Activated naive CD4-positive, alpha-beta T cell treated with anti-CD3 and anti-CD28 coated beads, Interleukin-2, amount 10 ng/mL, durations not matched to agents 7 days and 5 days (primary cell): ENCODE measurements at regions not wholly inside any gene's neighbourhood (a gene's known extent, or its start where the extent isn't known, plus 50 kb on each side); places are given as distances from the start of the nearest gene placed in this dataset.
"Not testable (repeated sequence)": the region's sequence is repeated elsewhere in the genome, so short reads cannot be mapped to it uniquely, and the experiment has no call there.

Experiments
- CTCF ChIA-PET: fragments of 350-600 bp; sonication (Branson Sonifier 250); formaldehyde crosslinking; loops from one replicate; lab custom pipeline; 2021; ENCODE audit warnings: antibody characterized with exemption; lab: Charles Lee
- DNase-seq: peaks from one replicate; pipeline ENCODE4 v3.0.0-alpha.2; 2020
- H3K27ac Mint-ChIP-seq: one replicate; pipeline ENCODE4 v1.8.0; 2021; ENCODE audit warnings: mild to moderate bottlenecking, moderate library complexity, mixed read lengths
- H3K27me3 Mint-ChIP-seq: one replicate; pipeline ENCODE4 v1.8.0; 2021; ENCODE audit warnings: mild to moderate bottlenecking, mixed read lengths
- H3K36me3 Mint-ChIP-seq: one replicate; pipeline ENCODE4 v1.8.0; 2021; ENCODE audit warnings: mixed read lengths
- H3K4me1 Mint-ChIP-seq: one replicate; pipeline ENCODE4 v1.8.0; 2021; ENCODE audit warnings: mixed read lengths
- H3K4me3 Mint-ChIP-seq: one replicate; pipeline ENCODE4 v1.8.0; 2021; ENCODE audit warnings: mild to moderate bottlenecking, moderate library complexity, mixed read lengths
- H3K9me3 Mint-ChIP-seq: one replicate; pipeline ENCODE4 v1.8.0; 2021; ENCODE audit warnings: mixed read lengths

DNA sequence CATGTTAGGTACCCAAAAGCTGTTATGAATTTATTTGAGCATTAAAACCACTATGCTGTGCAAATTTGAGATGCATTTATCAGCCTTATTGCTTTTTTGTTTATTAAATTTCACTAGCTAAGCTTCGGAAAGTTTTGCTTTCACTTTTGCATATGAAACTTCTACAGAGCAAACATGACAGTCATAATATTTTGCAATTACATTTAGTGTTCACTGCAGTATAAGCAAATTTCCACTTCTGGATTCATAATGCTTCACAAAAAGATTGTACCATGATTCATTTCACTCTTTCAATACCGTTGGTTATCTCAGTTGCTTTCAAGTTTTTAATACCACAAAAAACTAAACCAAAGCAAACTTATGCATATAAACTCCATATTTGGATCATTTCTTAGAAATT lies 228.7 kb upstream of the SLC8A1 start:
- CTCF ChIA-PET = no interaction called here
- no peak overlapping the region for H3K4me3 Mint-ChIP-seq
- H3K4me1 Mint-ChIP-seq = peaks cover 2% of the 10 kb centered on the region
- no peaks in the 10 kb centered on the region for H3K36me3 Mint-ChIP-seq
- no peak for DNase-seq
- no peak overlapping the region for H3K27ac Mint-ChIP-seq
- H3K9me3 Mint-ChIP-seq = peaks cover 24% of the 10 kb centered on the region
- no peaks in the 10 kb centered on the region for H3K27me3 Mint-ChIP-seq

GRCh38 chr2:40690036-40690435 lies 238.1 kb upstream of the SLC8A1 start:
- CTCF ChIA-PET = no interaction called here
- Mint-ChIP-seq H3K27me3 (no peaks in the 10 kb centered on the region), H3K9me3 (peaks cover 12% of the 10 kb centered on the region), H3K36me3 (no peaks in the 10 kb centered on the region), H3K4me1 (no peaks in the 10 kb centered on the region), H3K27ac (no peak overlapping the region), H3K4me3 (no peak overlapping the region)
- no peak for DNase-seq

- CTCF ChIA-PET = no interaction called here
- no peak overlapping the region for H3K4me3 Mint-ChIP-seq
Measured at GRCh38 chr2:40690525-40690924, 238.6 kb upstream of the SLC8A1 start.

GRCh38 chr2:40700231-40700954 lies 248.5 kb upstream of the SLC8A1 start:
- H3K36me3 Mint-ChIP-seq = no peaks in the 10 kb centered on the region
- H3K9me3 Mint-ChIP-seq = peaks cover 4% of the 10 kb centered on the region
- H3K27me3 Mint-ChIP-seq = no peaks in the 10 kb centered on the region
- no peaks in the 10 kb centered on the region for H3K4me1 Mint-ChIP-seq
- CTCF ChIA-PET = no interaction called here
- no peak overlapping the region for H3K4me3 Mint-ChIP-seq
- H3K27ac Mint-ChIP-seq = no peak overlapping the region
- no peak for DNase-seq

More at GRCh38 chr2:40690525-40690924, 238.6 kb upstream of the SLC8A1 start:
- no peak for DNase-seq
- Mint-ChIP-seq H3K4me1 (no peaks in the 10 kb centered on the region), H3K27ac (no peak overlapping the region), H3K36me3 (no peaks in the 10 kb centered on the region), H3K27me3 (no peaks in the 10 kb centered on the region), H3K9me3 (peaks cover 14% of the 10 kb centered on the region)

DNA sequence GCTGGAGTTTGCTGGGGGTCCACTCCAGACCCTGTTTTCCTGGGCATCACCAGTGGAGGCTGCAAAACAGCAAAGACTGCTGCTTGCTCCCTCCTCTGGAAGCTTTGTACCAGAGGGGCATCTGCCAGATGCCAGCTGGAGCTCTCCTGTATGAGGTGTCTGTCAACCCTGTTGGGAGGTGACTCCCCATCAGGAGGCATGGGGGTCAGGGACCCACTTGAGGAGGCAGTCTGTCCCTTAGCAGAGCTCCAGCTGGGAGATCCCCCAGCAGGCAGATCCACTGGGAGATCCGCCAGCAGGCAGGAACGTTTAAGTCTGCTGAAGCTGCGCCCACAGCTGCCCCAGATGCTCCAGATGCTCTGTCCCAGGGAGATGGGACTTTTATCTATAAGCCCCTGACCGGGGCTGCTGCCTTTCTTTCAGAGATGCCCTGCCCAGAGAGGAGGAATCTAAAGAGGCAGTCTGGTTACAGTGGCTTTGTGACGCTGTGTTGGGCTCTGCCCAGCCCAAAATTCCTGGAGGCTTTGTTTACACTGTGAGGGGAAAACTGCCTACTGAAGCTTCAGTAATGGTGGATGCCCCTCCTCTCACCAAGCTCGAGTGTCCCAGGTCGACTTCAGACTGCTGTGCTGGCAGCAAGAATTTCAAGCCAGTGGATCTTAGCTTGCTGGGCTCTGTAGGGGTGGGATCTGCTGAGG lies 260.5 kb upstream of the SLC8A1 start:
- CTCF ChIA-PET = interaction anchor here (0.6 kb wide), 1 partner anchor 47 kb away, joined by 4 read pairs; no protein-coding TSS in a partner anchor
- not testable (repeated sequence) for H3K27me3 Mint-ChIP-seq, DNase-seq, H3K27ac Mint-ChIP-seq, H3K4me1 Mint-ChIP-seq, H3K9me3 Mint-ChIP-seq, H3K4me3 Mint-ChIP-seq, H3K36me3 Mint-ChIP-seq

GRCh38 chr2:40716879-40717278 lies 265.0 kb upstream of the SLC8A1 start:
- no peaks in the 10 kb centered on the region for H3K9me3 Mint-ChIP-seq
- CTCF ChIA-PET = no interaction called here
- no peaks in the 10 kb centered on the region for H3K36me3 Mint-ChIP-seq
- no peak for DNase-seq
- no peaks in the 10 kb centered on the region for H3K27me3 Mint-ChIP-seq
- no peaks in the 10 kb centered on the region for H3K4me1 Mint-ChIP-seq
- H3K4me3 Mint-ChIP-seq = no peak overlapping the region
- no peak overlapping the region for H3K27ac Mint-ChIP-seq

- Mint-ChIP-seq H3K36me3 (no peaks in the 10 kb centered on the region), H3K9me3 (no peaks in the 10 kb centered on the region), H3K27me3 (no peaks in the 10 kb centered on the region), H3K4me1 (no peaks in the 10 kb centered on the region), H3K4me3 (no peak overlapping the region), H3K27ac (no peak overlapping the region)
- no peak for DNase-seq
- CTCF ChIA-PET = no interaction called here
Measured at GRCh38 chr2:40719414-40719813, 267.5 kb upstream of the SLC8A1 start.

DNA sequence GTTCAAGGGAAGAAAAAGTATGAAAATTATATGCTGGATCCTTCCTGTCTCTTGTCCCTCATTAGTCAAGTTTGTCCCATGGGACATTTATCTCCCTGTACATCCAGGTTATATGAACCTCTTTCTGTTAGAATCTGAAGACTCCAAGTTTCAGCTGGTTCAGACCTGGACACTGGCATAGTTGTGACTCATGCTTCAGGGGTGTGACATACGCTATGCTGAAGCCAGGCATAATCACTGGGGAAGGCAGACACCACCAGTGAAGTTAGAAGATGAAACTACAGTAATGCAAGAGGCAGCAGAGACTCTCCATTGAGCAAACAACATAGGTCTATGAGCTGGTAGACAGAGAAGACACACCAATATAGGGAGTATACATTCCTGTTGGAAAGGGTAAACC lies 269.7 kb upstream of the SLC8A1 start:
- DNase-seq = no peak

GRCh38 chr2:40723194-40723593 lies 271.3 kb upstream of the SLC8A1 start:
- Mint-ChIP-seq H3K9me3 (no peaks in the 10 kb centered on the region), H3K4me3 (no peak overlapping the region), H3K4me1 (no peaks in the 10 kb centered on the region), H3K27me3 (no peaks in the 10 kb centered on the region), H3K27ac (no peak overlapping the region), H3K36me3 (no peaks in the 10 kb centered on the region)
- CTCF ChIA-PET = no interaction called here
- no peak for DNase-seq

More for the DNA sequence above, 269.7 kb upstream of the SLC8A1 start:
- CTCF ChIA-PET = no interaction called here
- H3K27ac Mint-ChIP-seq = no peak overlapping the region
- no peak overlapping the region for H3K4me3 Mint-ChIP-seq
- H3K4me1 Mint-ChIP-seq = no peaks in the 10 kb centered on the region
- H3K9me3 Mint-ChIP-seq = no peaks in the 10 kb centered on the region
- no peaks in the 10 kb centered on the region for H3K36me3 Mint-ChIP-seq
- no peaks in the 10 kb centered on the region for H3K27me3 Mint-ChIP-seq

DNA sequence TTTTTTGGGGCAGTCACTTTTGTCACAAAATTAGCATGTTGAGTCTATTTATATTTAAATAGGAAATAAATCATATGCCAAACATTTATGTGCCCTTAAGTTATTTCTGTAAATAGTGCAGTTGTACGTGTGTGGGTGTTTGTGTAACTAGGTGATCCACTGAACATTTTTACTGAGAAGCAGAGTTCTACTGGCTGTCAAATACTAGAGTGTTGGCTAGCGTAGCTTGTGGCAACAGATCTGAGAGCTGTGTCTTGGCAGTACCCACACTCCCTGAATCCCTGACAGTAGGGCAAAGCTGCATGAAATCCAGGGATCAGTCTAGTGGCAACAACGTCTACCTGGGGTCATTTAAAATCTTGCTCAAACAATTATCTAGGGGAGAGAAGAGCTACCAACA lies 273.1 kb upstream of the SLC8A1 start:
- no peaks in the 10 kb centered on the region for H3K9me3 Mint-ChIP-seq
- DNase-seq = no peak
- no peak overlapping the region for H3K4me3 Mint-ChIP-seq
- CTCF ChIA-PET = no interaction called here
- H3K27ac Mint-ChIP-seq = no peak overlapping the region
- no peaks in the 10 kb centered on the region for H3K4me1 Mint-ChIP-seq
- H3K27me3 Mint-ChIP-seq = no peaks in the 10 kb centered on the region
- no peaks in the 10 kb centered on the region for H3K36me3 Mint-ChIP-seq

DNA sequence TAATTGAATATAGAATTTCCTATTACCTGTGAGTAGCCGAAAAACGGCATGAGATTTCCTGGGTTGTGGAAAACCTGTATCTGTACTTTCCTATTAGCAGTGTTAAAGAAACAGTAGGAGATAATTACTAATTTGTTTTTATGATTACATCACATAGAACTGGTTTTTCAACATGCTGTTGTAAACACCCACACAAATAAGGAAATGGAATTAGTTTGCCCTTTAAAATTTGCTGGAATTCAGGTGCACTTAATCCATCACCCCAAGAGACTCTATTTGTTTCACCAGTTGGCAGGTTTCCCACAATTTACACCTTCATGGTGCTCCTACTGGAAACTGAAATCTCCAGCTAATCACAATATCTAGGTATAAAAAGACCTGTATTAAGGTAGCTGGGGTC lies 274.1 kb upstream of the SLC8A1 start:
- Mint-ChIP-seq H3K9me3 (no peaks in the 10 kb centered on the region), H3K27me3 (no peaks in the 10 kb centered on the region), H3K27ac (no peak overlapping the region), H3K4me3 (no peak overlapping the region), H3K4me1 (no peaks in the 10 kb centered on the region), H3K36me3 (no peaks in the 10 kb centered on the region)
- DNase-seq = no peak
- CTCF ChIA-PET = no interaction called here

DNA sequence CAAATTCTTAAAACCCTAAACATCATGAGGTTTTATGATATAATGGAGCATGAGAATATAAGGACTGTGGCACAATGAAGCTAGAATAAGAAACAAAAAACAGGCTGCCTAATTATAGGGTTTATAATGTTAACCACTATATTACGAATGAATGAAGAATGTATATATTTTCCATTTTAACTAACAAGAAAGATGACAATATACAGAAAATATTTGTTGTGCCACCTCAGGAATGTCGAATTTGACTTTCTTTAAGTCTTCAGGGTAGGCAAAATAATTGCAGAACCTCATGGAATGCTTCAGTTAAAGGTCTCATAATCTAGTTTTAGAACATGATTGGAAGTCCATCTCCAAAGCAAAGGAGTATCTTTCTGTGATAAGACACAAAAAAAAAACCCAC lies 282.9 kb upstream of the SLC8A1 start:
- no peaks in the 10 kb centered on the region for H3K36me3 Mint-ChIP-seq
- no peaks in the 10 kb centered on the region for H3K4me1 Mint-ChIP-seq
- no peaks in the 10 kb centered on the region for H3K9me3 Mint-ChIP-seq
- DNase-seq = no peak
- H3K27me3 Mint-ChIP-seq = no peaks in the 10 kb centered on the region
- no peak overlapping the region for H3K4me3 Mint-ChIP-seq
- CTCF ChIA-PET = no interaction called here
- H3K27ac Mint-ChIP-seq = no peak overlapping the region

DNA sequence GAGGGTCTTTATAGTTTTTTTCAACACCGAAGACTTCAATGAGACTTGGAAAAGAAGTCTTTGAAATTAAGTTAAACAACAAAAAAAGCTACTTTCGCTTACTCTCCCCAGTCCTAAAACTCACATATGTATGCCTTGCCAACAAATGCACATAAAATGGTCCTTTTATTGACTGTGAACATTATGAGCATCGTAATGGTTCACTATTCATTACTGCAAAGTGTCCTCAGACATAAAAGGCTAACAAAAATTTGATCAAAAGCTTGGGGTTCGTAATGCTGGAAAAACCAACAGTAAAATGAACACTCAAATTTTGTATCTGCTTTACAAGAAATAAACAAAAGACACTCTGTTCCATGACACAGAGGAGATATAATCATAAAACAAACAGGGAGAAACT lies 285.3 kb upstream of the SLC8A1 start:
- DNase-seq = no peak
- Mint-ChIP-seq H3K4me1 (no peaks in the 10 kb centered on the region), H3K4me3 (no peak overlapping the region), H3K36me3 (no peaks in the 10 kb centered on the region), H3K27me3 (no peaks in the 10 kb centered on the region), H3K9me3 (no peaks in the 10 kb centered on the region), H3K27ac (no peak overlapping the region)
- CTCF ChIA-PET = no interaction called here

GRCh38 chr2:40740419-40740818 lies 288.5 kb upstream of the SLC8A1 start:
- CTCF ChIA-PET = no interaction called here
- DNase-seq = no peak
- no peak overlapping the region for H3K4me3 Mint-ChIP-seq
- H3K4me1 Mint-ChIP-seq = no peaks in the 10 kb centered on the region
- H3K9me3 Mint-ChIP-seq = no peaks in the 10 kb centered on the region
- H3K27me3 Mint-ChIP-seq = no peaks in the 10 kb centered on the region
- H3K36me3 Mint-ChIP-seq = no peaks in the 10 kb centered on the region
- H3K27ac Mint-ChIP-seq = no peak overlapping the region

- Mint-ChIP-seq H3K4me3 (no peak overlapping the region), H3K4me1 (no peaks in the 10 kb centered on the region), H3K27ac (no peak overlapping the region), H3K27me3 (no peaks in the 10 kb centered on the region), H3K36me3 (no peaks in the 10 kb centered on the region), H3K9me3 (no peaks in the 10 kb centered on the region)
- no peak for DNase-seq
- CTCF ChIA-PET = no interaction called here
Measured at GRCh38 chr2:40741532-40741931, 289.6 kb upstream of the SLC8A1 start.
